Glomerular visceral epithelial cell (primary cell): ENCODE measurements at regions not wholly inside any gene's neighbourhood (a gene's known extent, or its start where the extent isn't known, plus 50 kb on each side); places are given as distances from the start of the nearest gene placed in this dataset.
"Not testable (repeated sequence)": the region's sequence is repeated elsewhere in the genome, so short reads cannot be mapped to it uniquely, and the experiment has no call there.

Experiments
- DNase-seq: peaks from one replicate; pipeline ENCODE4 v3.0.0-alpha.2; 2016; ENCODE audit errors: extremely low spot score

GRCh38 chr11:19627566-19627965, 85.1 kb upstream of the NAV2 start:
- no peak for DNase-seq

GRCh38 chr11:19625438-19625837, 87.2 kb upstream of the NAV2 start:
- DNase-seq: no peak

- DNase-seq: no peak
Observed at GRCh38 chr11:19617696-19618523, 94.7 kb upstream of the NAV2 start.

- DNase-seq: no peak
Observed at GRCh38 chr11:19615341-19616183, 97.1 kb upstream of the NAV2 start.

- peak; percentile 22 for DNase-seq
Observed at GRCh38 chr11:19614370-19614940, 98.2 kb upstream of the NAV2 start.

- not testable (repeated sequence) for DNase-seq
Observed at GRCh38 chr11:19612025-19612424, 100.6 kb upstream of the NAV2 start.

- no peak for DNase-seq
Observed at GRCh38 chr11:19607656-19608360, 104.8 kb upstream of the NAV2 start.

- no peak for DNase-seq
Observed at GRCh38 chr11:19606856-19607655, 105.6 kb upstream of the NAV2 start.

GRCh38 chr11:19605520-19606371, 106.9 kb upstream of the NAV2 start:
- DNase-seq: no peak

GRCh38 chr11:19604679-19605375, 107.8 kb upstream of the NAV2 start:
- DNase-seq: no peak

- no peak for DNase-seq
Observed at GRCh38 chr11:19603771-19604170, 108.9 kb upstream of the NAV2 start.

- DNase-seq: no peak
Observed at GRCh38 chr11:19602891-19603290, 109.7 kb upstream of the NAV2 start.

GRCh38 chr11:19602406-19602805, 110.2 kb upstream of the NAV2 start:
- peak; percentile 6 for DNase-seq

- no peak for DNase-seq
Observed at GRCh38 chr11:19601235-19601634, 111.4 kb upstream of the NAV2 start.

- DNase-seq: no peak
Observed at GRCh38 chr11:19599681-19600080, 113.0 kb upstream of the NAV2 start.

GRCh38 chr11:19598876-19599486, 113.7 kb upstream of the NAV2 start:
- no peak for DNase-seq

GRCh38 chr11:19598456-19598855, 114.2 kb upstream of the NAV2 start:
- peak; percentile 56 for DNase-seq

GRCh38 chr11:19597876-19598275, 114.8 kb upstream of the NAV2 start:
- DNase-seq: peak; percentile 89

GRCh38 chr11:19597206-19597605, 115.4 kb upstream of the NAV2 start:
- DNase-seq: peak; percentile 81
